HL-60 (cell line): ENCODE measurements at regions not wholly inside any gene's neighbourhood (a gene's known extent, or its start where the extent isn't known, plus 50 kb on each side); places are given as distances from the start of the nearest gene placed in this dataset.
"Not testable (repeated sequence)": the region's sequence is repeated elsewhere in the genome, so short reads cannot be mapped to it uniquely, and the experiment has no call there.

Source experiments
- DNase-seq, 2 experiments: peaks; one replicate each; pipeline ENCODE4 v3.0.0-alpha.2; 2010 to 2020; ENCODE audit warnings: low read depth in 1 of 2, low spot score in 1 of 2
- H3K27ac ChIP-seq: fragments of 250-450 bp; sonication (Bioruptor Pico); replicated peaks from 2 replicates; pipeline ENCODE4 v1.5.1; 2020; ENCODE audit warnings: mild to moderate bottlenecking, moderate library complexity
- H3K27me3 ChIP-seq: fragments of 250-450 bp; sonication (Bioruptor Pico); 2 replicates; pipeline ENCODE4 v1.5.1; 2021; ENCODE audit warnings: mild to moderate bottlenecking, moderate library complexity; ENCODE audit not compliant: insufficient read depth, poor library complexity, severe bottlenecking
- H3K4me3 ChIP-seq: replicated peaks from 2 replicates; pipeline ENCODE4 v1.5.1; 2011; ENCODE audit warnings: mild to moderate bottlenecking, control low read depth, low read length; ENCODE audit not compliant: insufficient read depth
- GABPA ChIP-seq: IDR thresholded peaks from 2 replicates; pipeline ENCODE4 v1.6.1; 2012; ENCODE audit warnings: low read depth
- POLR2AphosphoS5 ChIP-seq: IDR thresholded peaks from 2 replicates; pipeline ENCODE4 v1.6.1; 2012; ENCODE audit warnings: low read depth
- SPI1 ChIP-seq: IDR thresholded peaks from 2 replicates; pipeline ENCODE4 v1.6.1; 2012; ENCODE audit warnings: low read depth, mild to moderate bottlenecking, borderline replicate concordance
- TF ChIP-seq, protein P1 (sequence below): IDR thresholded peaks from one replicate; pipeline ENCODE4 v1.5.1; 2011; ENCODE audit warnings: low read length, control low read depth, inconsistent platforms; ENCODE audit not compliant: insufficient read depth
- TF ChIP-seq, protein P2 (sequence below): IDR thresholded peaks from 2 replicates; pipeline ENCODE4 v1.6.1; 2012; ENCODE audit warnings: low read depth; ENCODE audit not compliant: insufficient replicate concordance

DNA sequence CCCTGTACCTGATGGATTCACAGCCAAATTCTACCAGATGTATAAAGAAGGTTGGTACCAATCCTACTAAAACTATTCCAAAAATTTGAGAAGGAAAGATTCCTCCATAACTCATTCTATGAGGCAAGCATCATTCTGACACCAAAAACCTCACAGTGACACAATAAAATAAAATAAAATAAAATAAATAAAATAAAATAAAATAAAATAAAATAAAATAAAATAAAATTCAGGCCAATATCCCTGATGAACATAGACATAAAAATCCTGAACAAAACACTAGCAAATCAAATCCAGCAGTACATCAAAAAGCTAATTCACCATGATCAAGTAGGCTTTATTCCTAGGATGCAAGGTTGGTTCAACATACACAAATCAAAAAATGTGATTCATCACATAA lies 108.1 kb downstream of the PROX1 start:
- H3K4me3 ChIP-seq, H3K27me3 ChIP-seq, H3K27ac ChIP-seq, DNase-seq: not testable (repeated sequence)

GRCh38 chr1:214101246-214101645 lies 113.5 kb downstream of the PROX1 start:
- H3K27ac ChIP-seq, result no peak overlapping the region
- H3K4me3 ChIP-seq, result no peak overlapping the region
- DNase-seq, result no peak
- H3K27me3 ChIP-seq, result no peaks in the 10 kb centered on the region
- TF ChIP-seq POLR2AphosphoS5 (no peak), GABPA (no peak)
- TF ChIP-seq, protein P1, sequence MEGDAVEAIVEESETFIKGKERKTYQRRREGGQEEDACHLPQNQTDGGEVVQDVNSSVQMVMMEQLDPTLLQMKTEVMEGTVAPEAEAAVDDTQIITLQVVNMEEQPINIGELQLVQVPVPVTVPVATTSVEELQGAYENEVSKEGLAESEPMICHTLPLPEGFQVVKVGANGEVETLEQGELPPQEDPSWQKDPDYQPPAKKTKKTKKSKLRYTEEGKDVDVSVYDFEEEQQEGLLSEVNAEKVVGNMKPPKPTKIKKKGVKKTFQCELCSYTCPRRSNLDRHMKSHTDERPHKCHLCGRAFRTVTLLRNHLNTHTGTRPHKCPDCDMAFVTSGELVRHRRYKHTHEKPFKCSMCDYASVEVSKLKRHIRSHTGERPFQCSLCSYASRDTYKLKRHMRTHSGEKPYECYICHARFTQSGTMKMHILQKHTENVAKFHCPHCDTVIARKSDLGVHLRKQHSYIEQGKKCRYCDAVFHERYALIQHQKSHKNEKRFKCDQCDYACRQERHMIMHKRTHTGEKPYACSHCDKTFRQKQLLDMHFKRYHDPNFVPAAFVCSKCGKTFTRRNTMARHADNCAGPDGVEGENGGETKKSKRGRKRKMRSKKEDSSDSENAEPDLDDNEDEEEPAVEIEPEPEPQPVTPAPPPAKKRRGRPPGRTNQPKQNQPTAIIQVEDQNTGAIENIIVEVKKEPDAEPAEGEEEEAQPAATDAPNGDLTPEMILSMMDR, result no peak
- TF ChIP-seq, protein P2, sequence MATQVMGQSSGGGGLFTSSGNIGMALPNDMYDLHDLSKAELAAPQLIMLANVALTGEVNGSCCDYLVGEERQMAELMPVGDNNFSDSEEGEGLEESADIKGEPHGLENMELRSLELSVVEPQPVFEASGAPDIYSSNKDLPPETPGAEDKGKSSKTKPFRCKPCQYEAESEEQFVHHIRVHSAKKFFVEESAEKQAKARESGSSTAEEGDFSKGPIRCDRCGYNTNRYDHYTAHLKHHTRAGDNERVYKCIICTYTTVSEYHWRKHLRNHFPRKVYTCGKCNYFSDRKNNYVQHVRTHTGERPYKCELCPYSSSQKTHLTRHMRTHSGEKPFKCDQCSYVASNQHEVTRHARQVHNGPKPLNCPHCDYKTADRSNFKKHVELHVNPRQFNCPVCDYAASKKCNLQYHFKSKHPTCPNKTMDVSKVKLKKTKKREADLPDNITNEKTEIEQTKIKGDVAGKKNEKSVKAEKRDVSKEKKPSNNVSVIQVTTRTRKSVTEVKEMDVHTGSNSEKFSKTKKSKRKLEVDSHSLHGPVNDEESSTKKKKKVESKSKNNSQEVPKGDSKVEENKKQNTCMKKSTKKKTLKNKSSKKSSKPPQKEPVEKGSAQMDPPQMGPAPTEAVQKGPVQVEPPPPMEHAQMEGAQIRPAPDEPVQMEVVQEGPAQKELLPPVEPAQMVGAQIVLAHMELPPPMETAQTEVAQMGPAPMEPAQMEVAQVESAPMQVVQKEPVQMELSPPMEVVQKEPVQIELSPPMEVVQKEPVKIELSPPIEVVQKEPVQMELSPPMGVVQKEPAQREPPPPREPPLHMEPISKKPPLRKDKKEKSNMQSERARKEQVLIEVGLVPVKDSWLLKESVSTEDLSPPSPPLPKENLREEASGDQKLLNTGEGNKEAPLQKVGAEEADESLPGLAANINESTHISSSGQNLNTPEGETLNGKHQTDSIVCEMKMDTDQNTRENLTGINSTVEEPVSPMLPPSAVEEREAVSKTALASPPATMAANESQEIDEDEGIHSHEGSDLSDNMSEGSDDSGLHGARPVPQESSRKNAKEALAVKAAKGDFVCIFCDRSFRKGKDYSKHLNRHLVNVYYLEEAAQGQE, result no peak

DNA sequence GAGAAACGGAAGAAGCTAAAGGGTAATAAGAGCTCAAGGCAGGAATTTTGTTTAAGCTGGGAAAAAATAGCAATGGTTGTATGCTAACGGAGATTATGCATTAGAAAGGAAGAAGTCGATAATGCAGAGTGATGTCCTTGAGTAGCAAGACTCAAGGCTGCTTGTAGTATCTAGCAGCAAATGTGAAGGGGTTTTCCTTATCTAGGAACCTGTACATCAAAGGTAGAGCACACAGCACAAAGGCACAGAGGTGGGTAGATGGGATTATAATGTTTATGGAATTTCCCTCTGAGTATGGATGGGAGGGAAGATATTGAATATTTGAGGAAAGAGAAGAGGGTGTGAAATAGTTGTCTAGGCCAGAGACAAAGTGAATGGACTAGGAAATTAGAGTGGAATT lies 114.1 kb downstream of the PROX1 start:
- Histone ChIP-seq H3K27me3 (no peaks in the 10 kb centered on the region), H3K27ac (no peak overlapping the region), H3K4me3 (no peak overlapping the region)
- TF ChIP-seq, protein P1, result no peak
- TF ChIP-seq POLR2AphosphoS5 (no peak), GABPA (no peak), SPI1 (no peak)
- TF ChIP-seq, protein P2, result no peak
- no peak for DNase-seq

DNA sequence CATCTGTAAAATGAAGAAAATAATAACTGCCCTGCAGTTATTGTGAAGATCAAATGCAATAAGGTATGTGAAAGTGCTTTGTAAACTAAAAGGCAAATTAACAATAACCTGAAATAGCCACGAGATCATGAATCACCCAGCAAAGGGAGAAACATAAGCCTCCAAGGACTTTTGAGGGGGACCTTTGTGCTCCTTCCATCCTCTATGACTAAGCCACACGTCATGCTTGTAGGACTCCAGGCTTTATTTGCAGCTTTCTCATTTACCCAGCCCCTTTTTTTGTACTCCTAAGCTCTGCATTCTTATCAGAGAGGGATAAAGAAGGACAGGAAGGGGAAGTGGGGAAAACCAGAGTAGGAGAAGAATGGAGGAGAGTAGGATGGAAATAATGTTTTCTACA lies 115.1 kb downstream of the PROX1 start:
- Histone ChIP-seq H3K4me3 (no peak overlapping the region), H3K27me3 (no peaks in the 10 kb centered on the region), H3K27ac (no peak overlapping the region)
- TF ChIP-seq, protein P2, result no peak
- DNase-seq, result no peak
